GM18499 (cell line): ENCODE measurements at regions not wholly inside any gene's neighbourhood (a gene's known extent, or its start where the extent isn't known, plus 50 kb on each side); places are given as distances from the start of the nearest gene placed in this dataset.

ENCODE experiments used
- ATAC-seq: cut with Tn5 transposase; IDR thresholded peaks from one replicate; pipeline ENCODE4 v1.9.1; 2021; ENCODE audit warnings: moderate number of reproducible peaks; ENCODE audit not compliant: insufficient read depth, unreplicated experiment

GRCh38 chr2:129903586-129904425 lies 75.7 kb upstream of the RAB6C start:
- ATAC-seq: no peak

GRCh38 chr2:129904532-129905446 lies 74.7 kb upstream of the RAB6C start:
- ATAC-seq: no peak

GRCh38 chr2:129905664-129906081 lies 73.8 kb upstream of the RAB6C start:
- ATAC-seq: no peak

GRCh38 chr2:129906139-129906860 lies 73.2 kb upstream of the RAB6C start:
- ATAC-seq: no peak

- ATAC-seq: no peak
Measured at GRCh38 chr2:129906861-129907235, 72.6 kb upstream of the RAB6C start.

GRCh38 chr2:129907256-129907998 lies 72.0 kb upstream of the RAB6C start:
- ATAC-seq: no peak

GRCh38 chr2:129908721-129909373 lies 70.6 kb upstream of the RAB6C start:
- no peak for ATAC-seq

- no peak for ATAC-seq
Measured at GRCh38 chr2:129909651-129910418, 69.6 kb upstream of the RAB6C start.

- no peak for ATAC-seq
Measured at GRCh38 chr2:129910446-129911362, 68.8 kb upstream of the RAB6C start.

- no peak for ATAC-seq
Measured at GRCh38 chr2:129911363-129912065, 68.0 kb upstream of the RAB6C start.

- ATAC-seq: no peak
Measured at GRCh38 chr2:129912066-129912820, 67.2 kb upstream of the RAB6C start.

- ATAC-seq: no peak
Measured at GRCh38 chr2:129912871-129913694, 66.4 kb upstream of the RAB6C start.

GRCh38 chr2:129913695-129914495 lies 65.6 kb upstream of the RAB6C start:
- ATAC-seq: no peak

GRCh38 chr2:129914538-129915302 lies 64.7 kb upstream of the RAB6C start:
- ATAC-seq: no peak
